ENCODE measurements at regions not wholly inside any gene's neighbourhood (a gene's known extent, or its start where the extent isn't known, plus 50 kb on each side); places are given as distances from the start of the nearest gene placed in this dataset.

GRCh38 chr4:66804979-66805378 lies 740.3 kb downstream of the CENPC start:
- WGBS, 5 donors: 45 to 59% (median 49%) methylated on average over 3 of the region's 3 CpGs
- intact Hi-C loops (cut with DNase I; ENCODE audit: low total_unique reads): no loop called here
- H3K36me3 ChIP-seq: no peaks in the 10 kb centered on the region
- H3K27me3 ChIP-seq: no peaks in the 10 kb centered on the region
- H3K9me3 ChIP-seq: no peaks in the 10 kb centered on the region
- no peak overlapping the region for H3K27ac ChIP-seq
- H3K4me1 ChIP-seq: no peaks in the 10 kb centered on the region
- no peak overlapping the region for H3K4me3 ChIP-seq
- no peak for DNase-seq
- TF ChIP-seq POLR2AphosphoS5 (IDR thresholded peaks at IDR 0.05) (no peak), EP300 (IDR thresholded peaks at IDR 0.05) (no peak), POLR2A (IDR thresholded peaks at IDR 0.05) (no peak), CTCF (IDR thresholded peaks at IDR 0.05) (no peak)

- no peak for DNase-seq
- Histone ChIP-seq H3K27ac (no peak overlapping the region), H3K4me1 (no peaks in the 10 kb centered on the region), H3K4me3 (no peak overlapping the region), H3K9me3 (no peaks in the 10 kb centered on the region), H3K36me3 (no peaks in the 10 kb centered on the region), H3K27me3 (no peaks in the 10 kb centered on the region)
- intact Hi-C loops (cut with DNase I; ENCODE audit: low total_unique reads): no loop called here
- 65 to 75% (median 71%) methylated on average over 2 of the region's 2 CpGs for WGBS, 5 donors
- TF ChIP-seq POLR2A (IDR thresholded peaks at IDR 0.05) (no peak), EP300 (IDR thresholded peaks at IDR 0.05) (no peak), CTCF (IDR thresholded peaks at IDR 0.05) (no peak), POLR2AphosphoS5 (IDR thresholded peaks at IDR 0.05) (no peak)
Measured at GRCh38 chr4:66797608-66798007, 747.7 kb downstream of the CENPC start.

- H3K4me3 ChIP-seq: no peak overlapping the region
- no peaks in the 10 kb centered on the region for H3K4me1 ChIP-seq
- H3K36me3 ChIP-seq: no peaks in the 10 kb centered on the region
- no peaks in the 10 kb centered on the region for H3K27me3 ChIP-seq
- 83 to 91% (median 90%) methylated on average over 3 of the region's 3 CpGs for WGBS, 5 donors
- H3K9me3 ChIP-seq: no peaks in the 10 kb centered on the region
- no peak for DNase-seq
- TF ChIP-seq EP300 (IDR thresholded peaks at IDR 0.05) (no peak), CTCF (IDR thresholded peaks at IDR 0.05) (no peak), POLR2AphosphoS5 (IDR thresholded peaks at IDR 0.05) (no peak), POLR2A (IDR thresholded peaks at IDR 0.05) (no peak)
- intact Hi-C loops (cut with DNase I; ENCODE audit: low total_unique reads): no loop called here
- no peak overlapping the region for H3K27ac ChIP-seq
Measured at GRCh38 chr4:66795724-66796123, 749.6 kb downstream of the CENPC start.

GRCh38 chr4:66794390-66795034 lies 750.8 kb downstream of the CENPC start:
- no peaks in the 10 kb centered on the region for H3K27me3 ChIP-seq
- H3K9me3 ChIP-seq: no peaks in the 10 kb centered on the region
- no peak overlapping the region for H3K27ac ChIP-seq
- no peak for TF ChIP-seq POLR2AphosphoS5 (IDR thresholded peaks at IDR 0.05)
- no peak for TF ChIP-seq POLR2A (IDR thresholded peaks at IDR 0.05)
- H3K36me3 ChIP-seq: no peaks in the 10 kb centered on the region
- DNase-seq: no peak
- H3K4me3 ChIP-seq: no peak overlapping the region
- no peaks in the 10 kb centered on the region for H3K4me1 ChIP-seq
- intact Hi-C loops (cut with DNase I; ENCODE audit: low total_unique reads): no loop called here
- WGBS, 5 donors: 58 to 68% (median 60%) methylated on average over 3 of the region's 3 CpGs

GRCh38 chr4:66791686-66792085 lies 753.6 kb downstream of the CENPC start:
- intact Hi-C loops (cut with DNase I; ENCODE audit: low total_unique reads): no loop called here
- 77 to 91% (median 81%) methylated on average over 2 of the region's 2 CpGs for WGBS, 5 donors

More at GRCh38 chr4:66791686-66792085, 753.6 kb downstream of the CENPC start:
- no peak for DNase-seq
- no peaks in the 10 kb centered on the region for H3K9me3 ChIP-seq
- TF ChIP-seq POLR2AphosphoS5 (IDR thresholded peaks at IDR 0.05): no peak
- no peak for TF ChIP-seq CTCF (IDR thresholded peaks at IDR 0.05)
- TF ChIP-seq EP300 (IDR thresholded peaks at IDR 0.05): no peak
- no peak for TF ChIP-seq POLR2A (IDR thresholded peaks at IDR 0.05)
- no peaks in the 10 kb centered on the region for H3K36me3 ChIP-seq
- H3K4me1 ChIP-seq: no peaks in the 10 kb centered on the region
- no peak overlapping the region for H3K27ac ChIP-seq
- no peak overlapping the region for H3K4me3 ChIP-seq
- no peaks in the 10 kb centered on the region for H3K27me3 ChIP-seq
